HG03066 (cell line): ENCODE measurements at regions not wholly inside any gene's neighbourhood (a gene's known extent, or its start where the extent isn't known, plus 50 kb on each side); places are given as distances from the start of the nearest gene placed in this dataset.

ENCODE experiments used
- ATAC-seq: cut with Tn5 transposase; IDR thresholded peaks from one replicate; pipeline ENCODE4 v1.9.1; 2021; ENCODE audit warnings: low read depth; ENCODE audit not compliant: unreplicated experiment

- no peak for ATAC-seq
Measured at GRCh38 chrX:45894864-45895645, 650.2 kb downstream of the ZNF674 start.

GRCh38 chrX:45889471-45889870, 655.8 kb downstream of the ZNF674 start:
- ATAC-seq = no peak

- no peak for ATAC-seq
Measured at GRCh38 chrX:45888518-45888917, 656.7 kb downstream of the ZNF674 start.

GRCh38 chrX:45885931-45886330, 659.3 kb downstream of the ZNF674 start:
- ATAC-seq = no peak

GRCh38 chrX:45879512-45879911, 665.7 kb downstream of the ZNF674 start:
- no peak for ATAC-seq

- ATAC-seq = no peak
Measured at GRCh38 chrX:45876206-45876605, 669.0 kb downstream of the ZNF674 start.

GRCh38 chrX:45873781-45874180, 671.4 kb downstream of the ZNF674 start:
- ATAC-seq = no peak

GRCh38 chrX:45872480-45872879, 671.8 kb upstream of the DIPK2B start:
- no peak for ATAC-seq

GRCh38 chrX:45868425-45868824, 667.7 kb upstream of the DIPK2B start:
- no peak for ATAC-seq

- ATAC-seq = no peak
Measured at GRCh38 chrX:45862801-45863200, 662.1 kb upstream of the DIPK2B start.

GRCh38 chrX:45860450-45860849, 659.8 kb upstream of the DIPK2B start:
- no peak for ATAC-seq

- ATAC-seq = no peak
Measured at GRCh38 chrX:45859407-45859806, 658.7 kb upstream of the DIPK2B start.

GRCh38 chrX:45852884-45853283, 652.2 kb upstream of the DIPK2B start:
- ATAC-seq = no peak

- no peak for ATAC-seq
Measured at GRCh38 chrX:45851434-45851991, 650.8 kb upstream of the DIPK2B start.

GRCh38 chrX:45850775-45851433, 650.2 kb upstream of the DIPK2B start:
- no peak for ATAC-seq

- ATAC-seq = no peak
Measured at GRCh38 chrX:45850197-45850774, 649.6 kb upstream of the DIPK2B start.

GRCh38 chrX:45849261-45849862, 648.7 kb upstream of the DIPK2B start:
- ATAC-seq = no peak

GRCh38 chrX:45847961-45848360, 647.3 kb upstream of the DIPK2B start:
- no peak for ATAC-seq

GRCh38 chrX:45846328-45846727, 645.7 kb upstream of the DIPK2B start:
- ATAC-seq = no peak

- ATAC-seq = no peak
Measured at GRCh38 chrX:45845142-45845541, 644.5 kb upstream of the DIPK2B start.

- ATAC-seq = no peak
Measured at GRCh38 chrX:45843518-45843917, 642.8 kb upstream of the DIPK2B start.
